ENCODE measurements at regions not wholly inside any gene's neighbourhood (a gene's known extent, or its start where the extent isn't known, plus 50 kb on each side); places are given as distances from the start of the nearest gene placed in this dataset.

DNA sequence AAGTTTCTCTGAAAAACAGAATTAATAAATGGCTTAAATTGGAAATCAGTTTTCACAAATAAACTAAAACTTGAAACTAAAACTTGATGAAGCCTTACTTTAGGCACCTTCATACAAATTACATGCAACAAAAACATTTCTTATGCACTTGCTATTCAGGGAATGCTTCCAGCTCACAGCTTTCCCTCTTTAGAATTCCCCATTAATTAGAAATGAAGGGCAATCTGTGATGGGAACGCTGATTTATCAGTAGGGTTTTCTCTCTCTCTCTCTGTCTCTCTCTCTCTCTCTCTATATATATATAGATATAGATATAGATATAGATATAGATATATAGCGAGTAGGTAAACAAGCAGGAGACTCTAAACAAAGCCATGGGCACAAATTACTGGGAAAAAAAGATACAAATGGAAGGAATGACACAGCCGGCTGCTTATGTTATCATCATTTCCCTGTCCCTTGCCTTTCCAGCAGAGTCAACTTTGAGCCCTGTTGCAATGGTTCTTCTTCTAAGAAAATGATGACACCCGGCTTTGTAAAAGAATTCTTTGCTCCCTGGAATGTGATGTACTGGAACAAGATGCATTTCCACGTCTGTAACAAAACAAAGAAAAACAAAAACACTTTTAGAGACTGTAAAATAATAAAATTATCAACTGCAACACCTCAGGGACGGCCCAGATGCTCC, 1121.6 kb upstream of the TMEM132C start:
- CTCF ChIA-PET = interaction anchor here (1.3 kb wide), 1 partner anchor 37 kb away, joined by 4 read pairs; no protein-coding TSS in a partner anchor
- DNase-seq (ENCODE audit: low read depth) = no peak
- Histone ChIP-seq H3K36me3 (ENCODE audit: control insufficient read depth, insufficient read depth, low read length) (no peaks in the 10 kb centered on the region), H3K4me3 (ENCODE audit: low read depth, low read length) (peak overlapping the region; percentile 73), H3K27me3 (ENCODE audit: control insufficient read depth, insufficient read depth, low read length) (no peaks in the 10 kb centered on the region)
- TF ChIP-seq, protein P1, sequence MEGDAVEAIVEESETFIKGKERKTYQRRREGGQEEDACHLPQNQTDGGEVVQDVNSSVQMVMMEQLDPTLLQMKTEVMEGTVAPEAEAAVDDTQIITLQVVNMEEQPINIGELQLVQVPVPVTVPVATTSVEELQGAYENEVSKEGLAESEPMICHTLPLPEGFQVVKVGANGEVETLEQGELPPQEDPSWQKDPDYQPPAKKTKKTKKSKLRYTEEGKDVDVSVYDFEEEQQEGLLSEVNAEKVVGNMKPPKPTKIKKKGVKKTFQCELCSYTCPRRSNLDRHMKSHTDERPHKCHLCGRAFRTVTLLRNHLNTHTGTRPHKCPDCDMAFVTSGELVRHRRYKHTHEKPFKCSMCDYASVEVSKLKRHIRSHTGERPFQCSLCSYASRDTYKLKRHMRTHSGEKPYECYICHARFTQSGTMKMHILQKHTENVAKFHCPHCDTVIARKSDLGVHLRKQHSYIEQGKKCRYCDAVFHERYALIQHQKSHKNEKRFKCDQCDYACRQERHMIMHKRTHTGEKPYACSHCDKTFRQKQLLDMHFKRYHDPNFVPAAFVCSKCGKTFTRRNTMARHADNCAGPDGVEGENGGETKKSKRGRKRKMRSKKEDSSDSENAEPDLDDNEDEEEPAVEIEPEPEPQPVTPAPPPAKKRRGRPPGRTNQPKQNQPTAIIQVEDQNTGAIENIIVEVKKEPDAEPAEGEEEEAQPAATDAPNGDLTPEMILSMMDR (IDR thresholded peaks at IDR 0.05; ENCODE audit: insufficient read depth, low read depth, low read length) = no peak
- POLR2A ChIA-PET = no interaction called here

DNA sequence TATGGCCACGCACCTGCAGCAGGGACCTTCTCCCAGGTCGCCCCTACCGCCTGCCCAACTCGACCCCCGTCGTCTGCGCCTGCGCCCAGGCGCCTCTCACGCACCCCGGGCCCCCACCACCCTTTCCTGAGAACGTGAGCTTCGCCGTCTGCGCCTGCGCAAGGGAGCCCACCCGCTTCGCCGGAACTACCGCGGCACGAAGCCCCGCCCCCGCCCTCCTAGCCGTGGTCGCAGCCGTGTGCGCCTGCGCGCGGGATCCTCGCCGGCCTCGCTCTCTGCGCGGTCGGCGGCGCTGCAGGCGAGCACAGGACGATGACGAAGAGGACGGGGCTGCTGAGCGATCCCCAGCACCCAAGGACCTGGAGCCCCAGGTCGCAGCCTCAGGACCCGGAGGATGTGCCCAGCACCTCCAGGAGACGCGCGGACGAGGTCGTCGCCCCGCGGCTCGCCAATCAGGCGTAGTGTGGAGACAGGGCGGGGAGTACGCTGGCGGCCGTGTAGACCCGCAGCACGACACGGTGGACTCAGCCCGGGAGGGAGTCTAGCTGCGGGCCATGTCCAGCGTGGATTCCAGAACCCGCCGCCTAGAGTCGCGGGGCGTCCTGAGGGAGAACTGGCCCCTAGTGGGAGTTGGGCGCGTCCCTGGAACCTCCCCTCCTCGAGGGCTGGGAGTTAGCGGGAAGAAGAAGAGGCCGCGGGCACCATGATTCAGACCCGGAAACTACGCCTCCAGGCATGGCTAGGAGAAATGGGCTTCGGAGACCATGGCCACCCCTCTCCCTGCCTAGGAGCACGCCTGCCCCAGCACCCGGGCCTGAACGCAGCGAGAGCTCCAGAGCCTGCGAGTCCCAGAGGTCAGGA, 1120.8 kb upstream of the TMEM132C start:
- POLR2A ChIA-PET = no interaction called here
- DNase-seq (ENCODE audit: low read depth) = no peak

DNA sequence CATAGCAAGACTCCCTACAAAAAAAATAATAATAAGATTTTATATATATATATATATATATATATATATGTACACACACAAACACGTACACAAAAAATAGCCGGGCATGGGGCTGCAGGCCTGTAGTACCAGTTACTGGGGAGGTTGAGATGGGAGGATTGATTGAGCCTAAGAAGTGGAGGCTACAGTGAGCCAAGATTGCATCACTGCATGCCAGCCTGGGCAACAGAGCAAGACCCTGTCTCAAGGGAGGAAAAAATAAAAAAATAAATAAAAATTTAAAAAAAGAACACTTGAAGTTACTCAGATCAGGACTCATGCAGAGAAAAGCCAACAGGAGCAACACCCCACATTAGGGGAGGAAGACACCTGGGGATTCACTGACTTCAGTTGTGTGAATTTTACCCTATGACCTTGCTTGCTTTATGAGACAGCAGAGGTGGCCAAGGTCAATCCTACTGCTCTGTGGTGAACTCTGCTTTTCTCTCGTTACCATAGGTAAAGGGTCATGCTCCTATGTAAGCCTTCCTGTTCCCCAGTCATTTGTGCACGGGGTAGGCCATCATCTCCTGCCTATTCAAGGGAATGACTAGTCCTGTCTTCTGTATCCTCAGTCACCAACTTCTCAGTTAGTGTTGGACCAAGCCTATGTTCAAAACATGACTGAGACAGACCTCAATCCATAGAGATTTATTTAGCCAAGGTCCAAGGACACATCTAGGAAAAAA, 1119.8 kb upstream of the TMEM132C start:
- H3K27me3 ChIP-seq (ENCODE audit: control insufficient read depth, insufficient read depth, low read length) = no peaks in the 10 kb centered on the region
- TF ChIP-seq, protein P1 (IDR thresholded peaks at IDR 0.05; ENCODE audit: insufficient read depth, low read depth, low read length) = no peak
- DNase-seq (ENCODE audit: low read depth) = no peak
- no peak overlapping the region for H3K4me3 ChIP-seq (ENCODE audit: low read depth, low read length)
- H3K36me3 ChIP-seq (ENCODE audit: control insufficient read depth, insufficient read depth, low read length) = no peaks in the 10 kb centered on the region
- ChIA-PET POLR2A (no interaction called here), CTCF (interaction anchor here (0.8 kb wide), 1 partner anchor 16 kb away, joined by 3 read pairs; no protein-coding TSS in a partner anchor)

More for the DNA sequence above, 1120.8 kb upstream of the TMEM132C start:
- TF ChIP-seq, protein P1 (IDR thresholded peaks at IDR 0.05; ENCODE audit: insufficient read depth, low read depth, low read length) = peak; percentile 22; the same call in 1 of the 2 replicates
- no peaks in the 10 kb centered on the region for H3K27me3 ChIP-seq (ENCODE audit: control insufficient read depth, insufficient read depth, low read length)
- peak overlapping the region; percentile 73 for H3K4me3 ChIP-seq (ENCODE audit: low read depth, low read length)
- H3K36me3 ChIP-seq (ENCODE audit: control insufficient read depth, insufficient read depth, low read length) = no peaks in the 10 kb centered on the region
- CTCF ChIA-PET = interaction anchor here (1.3 kb wide), 1 partner anchor 38 kb away, joined by 4 read pairs; no protein-coding TSS in a partner anchor

DNA sequence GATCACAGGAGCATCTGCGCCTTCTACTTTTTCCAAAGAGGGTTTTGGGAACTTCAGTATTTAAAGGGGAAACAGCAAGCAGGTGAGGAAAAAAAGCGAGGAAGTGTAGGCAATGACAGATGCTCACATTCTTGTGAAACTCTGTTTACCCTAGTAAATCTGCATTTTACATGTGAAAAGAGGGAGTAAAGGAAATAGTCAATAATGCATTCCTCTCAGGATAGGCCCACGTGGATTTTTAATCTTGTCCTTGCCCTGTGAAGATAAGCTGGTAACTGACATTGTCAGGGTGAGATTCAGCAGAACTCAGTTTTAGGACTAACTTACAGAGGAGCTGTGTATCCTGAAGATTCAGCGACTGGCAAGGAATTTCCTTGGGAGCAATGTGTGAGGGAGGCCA, 1119.2 kb upstream of the TMEM132C start:
- no peak for DNase-seq (ENCODE audit: low read depth)
- POLR2A ChIA-PET = no interaction called here
- CTCF ChIA-PET = interaction anchor here (0.8 kb wide), 1 partner anchor 15 kb away, joined by 3 read pairs; no protein-coding TSS in a partner anchor
- Histone ChIP-seq H3K27me3 (ENCODE audit: control insufficient read depth, insufficient read depth, low read length) (no peaks in the 10 kb centered on the region), H3K36me3 (ENCODE audit: control insufficient read depth, insufficient read depth, low read length) (no peaks in the 10 kb centered on the region), H3K4me3 (ENCODE audit: low read depth, low read length) (no peak overlapping the region)
- TF ChIP-seq, protein P1 (IDR thresholded peaks at IDR 0.05; ENCODE audit: insufficient read depth, low read depth, low read length) = no peak
